ENCODE measurements at regions not wholly inside any gene's neighbourhood (a gene's known extent, or its start where the extent isn't known, plus 50 kb on each side); places are given as distances from the start of the nearest gene placed in this dataset.
"Not testable (repeated sequence)": the region's sequence is repeated elsewhere in the genome, so short reads cannot be mapped to it uniquely, and the experiment has no call there.

DNA sequence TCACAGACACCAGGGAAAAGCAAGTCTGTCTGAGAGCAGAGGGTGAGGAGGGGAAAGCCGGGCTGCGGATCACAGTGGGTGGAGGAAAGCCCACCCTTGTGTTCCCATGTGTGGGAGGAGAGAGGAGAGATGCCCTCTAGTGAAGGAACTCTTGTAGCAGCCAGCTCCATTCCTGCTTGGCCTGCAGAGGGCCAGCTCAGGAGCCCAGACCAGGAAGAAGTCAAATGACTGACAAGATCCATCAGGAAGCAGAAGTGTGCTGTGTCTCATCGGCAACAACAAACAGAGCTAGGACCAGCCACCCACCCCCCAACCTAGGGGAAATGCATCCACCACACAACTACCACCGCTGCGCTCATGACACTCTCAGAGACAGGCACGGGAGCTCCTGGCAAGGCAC lies 1548.3 kb downstream of the RPIA start:
- intact Hi-C loops (cut with micrococcal nuclease); H3K18ac ChIP-seq (ENCODE audit: low read depth, low read length); H3K27ac ChIP-seq (ENCODE audit: insufficient read depth, low read length); H2BK20ac ChIP-seq (ENCODE audit: low read depth, low read length); H3K27me3 ChIP-seq (ENCODE audit: control insufficient read depth, insufficient read depth, low read length); H3K4me3 ChIP-seq (ENCODE audit: insufficient read depth, low read depth, low read length); BruUV-seq (replicated peaks); DNase-seq; H4K5ac ChIP-seq (ENCODE audit: low read depth, low read length); dilution Hi-C loops (cut with HindIII; ENCODE audit: low sequenced_read_pairs, unreplicated experiment); H3K4ac ChIP-seq (ENCODE audit: low read depth, low read length); H2BK120ac ChIP-seq (ENCODE audit: low read depth, low read length); H3K36me3 ChIP-seq (ENCODE audit: control insufficient read depth, insufficient read depth, low read length); POLR2A ChIA-PET (ENCODE audit: unreplicated experiment); H3K9ac ChIP-seq (ENCODE audit: low read depth, low read length); H3K79me1 ChIP-seq (ENCODE audit: low read depth in 1 of 2, low read length in 2 of 2); H2AK9ac ChIP-seq (replicated peaks; ENCODE audit: low read depth, low read length, poor library complexity); H2AFZ ChIP-seq (replicated peaks; ENCODE audit: low read length, poor library complexity); H2BK15ac ChIP-seq (ENCODE audit: low read depth, low read length); H4K20me1 ChIP-seq (ENCODE audit: insufficient read depth, low read length); CTCF ChIA-PET; H3K4me1 ChIP-seq (ENCODE audit: control insufficient read depth, insufficient read depth, low read length); H3K4me2 ChIP-seq (ENCODE audit: low read depth, low read length); H3K23ac ChIP-seq (ENCODE audit: low read depth, low read length); H3K14ac ChIP-seq (replicated peaks; ENCODE audit: low read depth, low read length); H4K8ac ChIP-seq (ENCODE audit: low read depth in 2 of 2, low read length in 2 of 2); in situ Hi-C loops (cut with MboI; ENCODE audit: low sequenced_read_pairs); H3K9me1 ChIP-seq (ENCODE audit: insufficient read depth, low read length); H3K9me3 ChIP-seq (ENCODE audit: control insufficient read depth, insufficient read depth, low read length); H4K91ac ChIP-seq (ENCODE audit: insufficient read depth, low read depth, low read length); H2AK5ac ChIP-seq (ENCODE audit: low read depth, low read length); H3K56ac ChIP-seq (ENCODE audit: extremely low read depth, insufficient read depth, low read length); H2BK5ac ChIP-seq (ENCODE audit: low read depth, low read length, poor library complexity, severe bottlenecking); ATAC-seq (ENCODE audit: low read depth): not testable (repeated sequence)
- WGBS, 2 experiments (ENCODE audit: extremely low coverage in 2 of 2, insufficient read length in 1 of 2) = no CpG with 5 or more reads among the region's 6 CpGs

DNA sequence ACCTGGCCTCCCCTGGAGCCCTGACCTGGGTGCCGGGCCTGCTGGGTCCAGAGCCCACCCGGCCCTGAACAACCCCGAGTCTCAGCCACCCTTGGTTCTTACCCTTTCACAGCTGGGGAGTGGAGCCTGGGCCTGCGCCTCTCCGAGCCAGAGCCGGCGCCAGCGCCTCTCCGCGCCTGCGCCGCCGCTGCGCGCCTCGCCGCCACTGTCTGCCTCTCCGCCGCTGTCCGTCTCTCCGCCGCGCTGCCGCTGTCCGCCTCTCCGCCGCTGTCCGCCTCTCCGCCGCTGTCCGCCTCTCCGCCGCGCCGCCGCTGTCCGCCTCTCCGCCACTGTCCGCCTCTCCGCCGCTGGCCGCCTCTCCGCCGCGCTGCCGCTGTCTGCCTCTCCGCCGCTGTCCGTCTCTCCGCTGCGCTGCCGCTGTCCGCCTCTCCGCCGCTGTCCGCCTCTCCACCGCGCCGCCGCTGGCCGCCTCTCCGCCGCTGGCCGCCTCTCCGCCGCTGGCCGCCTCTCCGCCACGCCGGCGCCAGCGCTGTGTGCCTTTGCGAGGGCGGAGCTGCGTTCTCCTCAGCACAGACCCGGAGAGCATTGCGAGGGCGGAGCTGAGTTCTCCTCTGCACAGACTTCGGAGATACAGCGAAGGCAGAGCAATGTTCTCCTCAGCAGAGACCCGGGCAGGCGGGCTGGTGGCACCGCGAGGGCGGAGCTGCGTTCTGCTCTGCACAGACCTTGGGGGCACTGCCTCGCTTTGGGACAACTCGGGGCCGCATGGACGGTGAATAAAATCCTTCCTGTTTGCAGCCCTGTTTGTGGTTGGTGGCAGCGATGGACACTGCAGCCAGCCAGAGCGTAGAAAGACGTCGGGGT lies 1553.7 kb downstream of the RPIA start:
- intact Hi-C loops (cut with micrococcal nuclease); POLR2A ChIA-PET (ENCODE audit: unreplicated experiment): not testable (repeated sequence)

More for the DNA sequence above, 1553.7 kb downstream of the RPIA start:
- H3K14ac ChIP-seq (replicated peaks; ENCODE audit: low read depth, low read length); H3K56ac ChIP-seq (ENCODE audit: extremely low read depth, insufficient read depth, low read length); H2BK5ac ChIP-seq (ENCODE audit: low read depth, low read length, poor library complexity, severe bottlenecking); H4K91ac ChIP-seq (ENCODE audit: insufficient read depth, low read depth, low read length); H3K27me3 ChIP-seq (ENCODE audit: control insufficient read depth, insufficient read depth, low read length); H2BK15ac ChIP-seq (ENCODE audit: low read depth, low read length); DNase-seq; CTCF ChIA-PET; ATAC-seq (ENCODE audit: low read depth); H3K4ac ChIP-seq (ENCODE audit: low read depth, low read length); H3K9ac ChIP-seq (ENCODE audit: low read depth, low read length); BruUV-seq (replicated peaks); H2BK20ac ChIP-seq (ENCODE audit: low read depth, low read length); H4K20me1 ChIP-seq (ENCODE audit: insufficient read depth, low read length); H4K5ac ChIP-seq (ENCODE audit: low read depth, low read length); H3K9me3 ChIP-seq (ENCODE audit: control insufficient read depth, insufficient read depth, low read length); H3K4me3 ChIP-seq (ENCODE audit: insufficient read depth, low read depth, low read length); H2BK120ac ChIP-seq (ENCODE audit: low read depth, low read length); H2AFZ ChIP-seq (replicated peaks; ENCODE audit: low read length, poor library complexity); H4K8ac ChIP-seq (ENCODE audit: low read depth in 2 of 2, low read length in 2 of 2); H2AK5ac ChIP-seq (ENCODE audit: low read depth, low read length); dilution Hi-C loops (cut with HindIII; ENCODE audit: low sequenced_read_pairs, unreplicated experiment); H3K79me1 ChIP-seq (ENCODE audit: low read depth in 1 of 2, low read length in 2 of 2); H3K9me1 ChIP-seq (ENCODE audit: insufficient read depth, low read length); H2AK9ac ChIP-seq (replicated peaks; ENCODE audit: low read depth, low read length, poor library complexity); H3K36me3 ChIP-seq (ENCODE audit: control insufficient read depth, insufficient read depth, low read length); H3K4me2 ChIP-seq (ENCODE audit: low read depth, low read length); H3K4me1 ChIP-seq (ENCODE audit: control insufficient read depth, insufficient read depth, low read length); H3K18ac ChIP-seq (ENCODE audit: low read depth, low read length); H3K27ac ChIP-seq (ENCODE audit: insufficient read depth, low read length); H3K23ac ChIP-seq (ENCODE audit: low read depth, low read length); in situ Hi-C loops (cut with MboI; ENCODE audit: low sequenced_read_pairs): not testable (repeated sequence)
- WGBS, 2 experiments (ENCODE audit: extremely low coverage in 2 of 2, insufficient read length in 1 of 2) = 43% methylated on average over 15 of the region's 94 CpGs; no CpG with 5 or more reads in 1 of the 2 experiments
